H9 (cell line): ENCODE measurements at regions not wholly inside any gene's neighbourhood (a gene's known extent, or its start where the extent isn't known, plus 50 kb on each side); places are given as distances from the start of the nearest gene placed in this dataset.

ENCODE experiments used
- DNase-seq: peaks from one replicate; pipeline ENCODE4 v3.0.0-alpha.2; 2017
- H2AFZ ChIP-seq: one replicate; pipeline ENCODE4 v1.6.1; 2013; ENCODE audit warnings: mild to moderate bottlenecking, low read length, control low read depth, moderate library complexity
- H2AK5ac ChIP-seq: 2 replicates; pipeline ENCODE4 v1.6.1; 2013; ENCODE audit warnings: low read length, control low read depth, mixed read lengths; ENCODE audit not compliant: insufficient read length
- H2BK120ac ChIP-seq: one replicate; pipeline ENCODE4 v1.6.1; 2013; ENCODE audit warnings: low read depth, mild to moderate bottlenecking, low read length, control low read depth, inconsistent platforms; ENCODE audit not compliant: poor library complexity, severe bottlenecking
- H2BK12ac ChIP-seq: 2 replicates; pipeline ENCODE4 v1.6.1; 2013; ENCODE audit warnings: low read length, control low read depth, mixed read lengths, low read depth; ENCODE audit not compliant: insufficient read length
- H2BK15ac ChIP-seq: 2 replicates; pipeline ENCODE4 v1.6.1; 2013; ENCODE audit warnings: low read depth, low read length, control low read depth
- H2BK20ac ChIP-seq: one replicate; pipeline ENCODE4 v1.6.1; 2013; ENCODE audit warnings: low read depth, mild to moderate bottlenecking, low read length, control low read depth, inconsistent platforms; ENCODE audit not compliant: poor library complexity, severe bottlenecking
- H2BK5ac ChIP-seq: 2 replicates; pipeline ENCODE4 v1.6.1; 2013; ENCODE audit warnings: low read length, control low read depth, mixed read lengths; ENCODE audit not compliant: insufficient read length
- H3K14ac ChIP-seq: 2 replicates; pipeline ENCODE4 v1.6.1; 2013; ENCODE audit warnings: low read length, control low read depth; ENCODE audit not compliant: insufficient read depth
- H3K18ac ChIP-seq: 2 replicates; pipeline ENCODE4 v1.6.1; 2013; ENCODE audit warnings: low read depth, mild to moderate bottlenecking, mixed read lengths, low read length, control low read depth; ENCODE audit not compliant: insufficient read length
- H3K23ac ChIP-seq: 2 replicates; pipeline ENCODE4 v1.6.1; 2013; ENCODE audit warnings: low read length, control low read depth, mixed read lengths, low read depth; ENCODE audit not compliant: insufficient read length
- H3K23me2 ChIP-seq: 2 replicates; pipeline ENCODE4 v1.6.1; 2013; ENCODE audit warnings: low read depth, mild to moderate bottlenecking, mixed read lengths, low read length, control low read depth; ENCODE audit not compliant: insufficient read length, poor library complexity, severe bottlenecking
- H3K27ac ChIP-seq: 2 replicates; pipeline ENCODE4 v1.5.1; 2013; ENCODE audit warnings: low read length, control low read depth, mixed read lengths, low read depth; ENCODE audit not compliant: insufficient read length
- H3K27me3 ChIP-seq: 2 replicates; pipeline ENCODE4 v1.6.1; 2013; ENCODE audit warnings: low read length, control low read depth, inconsistent platforms; ENCODE audit not compliant: insufficient read depth
- H3K4ac ChIP-seq: 2 replicates; pipeline ENCODE4 v1.6.1; 2013; ENCODE audit warnings: low read depth, mild to moderate bottlenecking, control low read depth, inconsistent platforms, low read length, moderate library complexity
- H3K4me1 ChIP-seq: 2 replicates; pipeline ENCODE4 v1.6.1; 2013; ENCODE audit warnings: low read length, control low read depth, inconsistent platforms; ENCODE audit not compliant: insufficient read depth
- H3K4me2 ChIP-seq: 2 replicates; pipeline ENCODE4 v1.6.1; 2013; ENCODE audit warnings: low read length, control low read depth, mixed read lengths; ENCODE audit not compliant: insufficient read length, insufficient read depth
- H3K56ac ChIP-seq: 2 replicates; pipeline ENCODE4 v1.6.1; 2013; ENCODE audit warnings: low read depth, mild to moderate bottlenecking, mixed read lengths, low read length, control low read depth; ENCODE audit not compliant: insufficient read length
- H3K79me1 ChIP-seq: 2 replicates; pipeline ENCODE4 v1.6.1; 2013; ENCODE audit warnings: low read depth, mild to moderate bottlenecking, moderate library complexity, low read length, control low read depth, inconsistent platforms; ENCODE audit not compliant: insufficient read depth, poor library complexity, severe bottlenecking
- H3K79me2 ChIP-seq: 2 replicates; pipeline ENCODE4 v1.6.1; 2013; ENCODE audit warnings: low read length, control low read depth, inconsistent platforms; ENCODE audit not compliant: insufficient read depth
- H3K9ac ChIP-seq: 2 replicates; pipeline ENCODE4 v1.6.1; 2013; ENCODE audit warnings: low read length, control low read depth, mixed read lengths; ENCODE audit not compliant: insufficient read length; ENCODE audit errors: extremely low read depth
- H3K9me3 ChIP-seq: one replicate; pipeline ENCODE4 v1.6.1; 2013; ENCODE audit warnings: low read depth, low read length, inconsistent platforms; ENCODE audit not compliant: control insufficient read depth
- H3T11ph ChIP-seq: one replicate; pipeline ENCODE4 v1.6.1; 2013; ENCODE audit warnings: mild to moderate bottlenecking, low read length, control low read depth, inconsistent platforms
- H4K20me1 ChIP-seq: one replicate; pipeline ENCODE4 v1.6.1; 2013; ENCODE audit not compliant: control insufficient read depth, insufficient read length, insufficient read depth
- H4K5ac ChIP-seq: 2 replicates; pipeline ENCODE4 v1.6.1; 2013; ENCODE audit warnings: low read depth, mild to moderate bottlenecking, mixed read lengths, low read length, control low read depth; ENCODE audit not compliant: insufficient read length
- H4K8ac ChIP-seq: replicated peaks from 2 replicates; pipeline ENCODE4 v1.6.1; 2013; ENCODE audit warnings: low read length, control low read depth, mixed read lengths, low read depth; ENCODE audit not compliant: insufficient read length
- H4K91ac ChIP-seq: 2 replicates; pipeline ENCODE4 v1.6.1; 2013; ENCODE audit warnings: low read depth, mild to moderate bottlenecking, moderate library complexity, mixed read lengths, low read length, control low read depth; ENCODE audit not compliant: insufficient read length
- H3K27ac Mint-ChIP-seq, 3 experiments: 2 replicates in 2 of 3; 3 replicates in 1 of 3; pipeline ENCODE4 v1.8.0; 2020 to 2021; ENCODE audit warnings: mixed read lengths in 3 of 3, mild to moderate bottlenecking in 1 of 3, moderate library complexity in 1 of 3
- H3K27me3 Mint-ChIP-seq: 2 replicates; pipeline ENCODE4 v1.8.0; 2021; ENCODE audit warnings: low read depth, mild to moderate bottlenecking, moderate library complexity, mixed read lengths
- H3K36me3 Mint-ChIP-seq, 3 experiments: 2 replicates in 2 of 3; 3 replicates in 1 of 3; pipeline ENCODE4 v1.8.0; 2020 to 2021; ENCODE audit warnings: low read depth in 3 of 3, mixed read lengths in 3 of 3; ENCODE audit not compliant: insufficient read depth in 1 of 3
- H3K4me1 Mint-ChIP-seq, 2 experiments: 2 replicates each; pipeline ENCODE4 v1.8.0; 2020; ENCODE audit warnings: mixed read lengths in 2 of 2
- H3K4me3 Mint-ChIP-seq, 2 experiments: 2 replicates in 1 of 2; 3 replicates in 1 of 2; pipeline ENCODE4 v1.8.0; 2020 to 2021; ENCODE audit warnings: mild to moderate bottlenecking in 2 of 2, mixed read lengths in 2 of 2, moderate library complexity in 1 of 2
- H3K9me3 Mint-ChIP-seq, 2 experiments: 2 replicates in 1 of 2; 3 replicates in 1 of 2; pipeline ENCODE4 v1.8.0; 2020; ENCODE audit warnings: mild to moderate bottlenecking in 2 of 2, mixed read lengths in 2 of 2, moderate library complexity in 1 of 2
- WGBS: extraction: QIAGEN DNeasy Blood & Tissue Kit; methylation state at CpG from one replicate; pipeline ENCODE4 v1.1.7; 2013; ENCODE audit warnings: missing lambda C conversion rate, low lambda C conversion rate, mixed read lengths; ENCODE audit not compliant: insufficient read length; ENCODE audit errors: extremely low coverage; 5-methylcytosine and 5-hydroxymethylcytosine counted together
- TF ChIP-seq, protein P1 (sequence below): fragments of 200-600 bp; sonication (generic); conservative IDR thresholded peaks from 3 replicates; pipeline ENCODE4 v1.8.0; 2021; ENCODE audit warnings: antibody characterized with exemption, mild to moderate bottlenecking

DNA sequence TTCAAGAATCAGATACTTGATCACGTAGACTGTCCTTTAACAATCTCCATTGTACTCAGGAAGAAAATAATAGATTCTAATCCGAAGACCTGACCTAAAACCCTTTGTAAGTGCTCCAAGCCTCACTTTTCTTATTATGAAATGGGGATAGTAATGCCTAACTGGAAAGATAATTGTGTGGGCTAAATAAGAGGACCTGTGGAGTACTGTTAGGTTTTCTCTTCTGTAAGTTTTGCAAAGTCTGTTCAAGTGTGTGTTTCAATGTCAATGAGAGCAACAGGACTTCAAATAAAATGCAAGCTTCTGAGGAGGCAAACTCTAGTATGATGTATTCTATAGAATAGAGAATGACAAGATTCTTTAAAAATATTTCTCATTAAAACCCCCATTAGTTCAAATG is 348.6 kb downstream of the USP25 start:
- Histone ChIP-seq H3K4me2 (no peak overlapping the region), H3K4ac (no peak overlapping the region), H4K20me1 (no peaks in the 10 kb centered on the region), H4K8ac (no peak overlapping the region), H4K91ac (no peak overlapping the region), H3K79me1 (no peaks in the 10 kb centered on the region), H3K9ac (no peak overlapping the region), H3K27me3 (no peaks in the 10 kb centered on the region), H3K56ac (no peak overlapping the region), H3K9me3 (no peaks in the 10 kb centered on the region), H3K18ac (no peak overlapping the region), H3K4me1 (no peaks in the 10 kb centered on the region), H3K23ac (no peak overlapping the region), H2AK5ac (no peak overlapping the region), H2AFZ (no peak overlapping the region), H3K27ac (no peak overlapping the region), H3K23me2 (no peaks in the 10 kb centered on the region), H3K79me2 (no peaks in the 10 kb centered on the region), H2BK20ac (no peak overlapping the region), H2BK15ac (no peak overlapping the region), H3T11ph (no peak overlapping the region), H4K5ac (no peak overlapping the region), H2BK5ac (no peak overlapping the region), H2BK120ac (no peak overlapping the region), H3K14ac (no peak overlapping the region), H2BK12ac (no peak overlapping the region)
- Mint-ChIP-seq H3K4me3 (no peak overlapping the region), H3K4me1 (no peaks in the 10 kb centered on the region), H3K9me3 (no peaks in the 10 kb centered on the region), H3K27me3 (no peaks in the 10 kb centered on the region), H3K27ac (no peak overlapping the region), H3K36me3 (no peaks in the 10 kb centered on the region)
- no CpG with 5 or more reads among the region's 2 CpGs for WGBS
- TF ChIP-seq, protein P1, sequence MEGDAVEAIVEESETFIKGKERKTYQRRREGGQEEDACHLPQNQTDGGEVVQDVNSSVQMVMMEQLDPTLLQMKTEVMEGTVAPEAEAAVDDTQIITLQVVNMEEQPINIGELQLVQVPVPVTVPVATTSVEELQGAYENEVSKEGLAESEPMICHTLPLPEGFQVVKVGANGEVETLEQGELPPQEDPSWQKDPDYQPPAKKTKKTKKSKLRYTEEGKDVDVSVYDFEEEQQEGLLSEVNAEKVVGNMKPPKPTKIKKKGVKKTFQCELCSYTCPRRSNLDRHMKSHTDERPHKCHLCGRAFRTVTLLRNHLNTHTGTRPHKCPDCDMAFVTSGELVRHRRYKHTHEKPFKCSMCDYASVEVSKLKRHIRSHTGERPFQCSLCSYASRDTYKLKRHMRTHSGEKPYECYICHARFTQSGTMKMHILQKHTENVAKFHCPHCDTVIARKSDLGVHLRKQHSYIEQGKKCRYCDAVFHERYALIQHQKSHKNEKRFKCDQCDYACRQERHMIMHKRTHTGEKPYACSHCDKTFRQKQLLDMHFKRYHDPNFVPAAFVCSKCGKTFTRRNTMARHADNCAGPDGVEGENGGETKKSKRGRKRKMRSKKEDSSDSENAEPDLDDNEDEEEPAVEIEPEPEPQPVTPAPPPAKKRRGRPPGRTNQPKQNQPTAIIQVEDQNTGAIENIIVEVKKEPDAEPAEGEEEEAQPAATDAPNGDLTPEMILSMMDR, result no peak
- no peak for DNase-seq
